ENCODE measurements at regions not wholly inside any gene's neighbourhood (a gene's known extent, or its start where the extent isn't known, plus 50 kb on each side); places are given as distances from the start of the nearest gene placed in this dataset.

GRCh38 chr2:146912536-146912935, 932.3 kb upstream of the ACVR2A start:
- TF ChIP-seq CTCF (IDR thresholded peaks at IDR 0.05): no peak
- Mint-ChIP-seq H3K4me3 (ENCODE audit: unreplicated experiment) (no peak overlapping the region), H3K27ac (ENCODE audit: unreplicated experiment) (no peak overlapping the region), H3K4me1 (ENCODE audit: unreplicated experiment) (no peaks in the 10 kb centered on the region), H3K36me3 (ENCODE audit: unreplicated experiment) (no peaks in the 10 kb centered on the region), H3K27me3 (ENCODE audit: unreplicated experiment) (peaks cover 3% of the 10 kb centered on the region), H3K9me3 (ENCODE audit: unreplicated experiment) (no peaks in the 10 kb centered on the region)
- DNase-seq (ENCODE audit: extremely low spot score, unreplicated experiment): no peak

GRCh38 chr2:146908776-146909175, 936.1 kb upstream of the ACVR2A start:
- peaks cover 7% of the 10 kb centered on the region for H3K27me3 Mint-ChIP-seq (ENCODE audit: unreplicated experiment)
- no peaks in the 10 kb centered on the region for H3K36me3 Mint-ChIP-seq (ENCODE audit: unreplicated experiment)
- no peak for TF ChIP-seq CTCF (IDR thresholded peaks at IDR 0.05)
- H3K9me3 Mint-ChIP-seq (ENCODE audit: unreplicated experiment): no peaks in the 10 kb centered on the region
- H3K4me1 Mint-ChIP-seq (ENCODE audit: unreplicated experiment): no peaks in the 10 kb centered on the region
- H3K4me3 Mint-ChIP-seq (ENCODE audit: unreplicated experiment): no peak overlapping the region
- H3K27ac Mint-ChIP-seq (ENCODE audit: unreplicated experiment): no peak overlapping the region
- no peak for DNase-seq (ENCODE audit: extremely low spot score, unreplicated experiment)

- H3K4me3 Mint-ChIP-seq (ENCODE audit: unreplicated experiment): no peak overlapping the region
- H3K36me3 Mint-ChIP-seq (ENCODE audit: unreplicated experiment): no peaks in the 10 kb centered on the region
- H3K27me3 Mint-ChIP-seq (ENCODE audit: unreplicated experiment): peaks cover 8% of the 10 kb centered on the region
- no peaks in the 10 kb centered on the region for H3K9me3 Mint-ChIP-seq (ENCODE audit: unreplicated experiment)
- no peak for TF ChIP-seq CTCF (IDR thresholded peaks at IDR 0.05)
- DNase-seq (ENCODE audit: extremely low spot score, unreplicated experiment): no peak
- H3K4me1 Mint-ChIP-seq (ENCODE audit: unreplicated experiment): no peaks in the 10 kb centered on the region
- no peak overlapping the region for H3K27ac Mint-ChIP-seq (ENCODE audit: unreplicated experiment)
These were observed 946.7 kb upstream of the ACVR2A start for GRCh38 chr2:146898083-146898482.

- H3K36me3 Mint-ChIP-seq (ENCODE audit: unreplicated experiment): no peaks in the 10 kb centered on the region
- no peak for TF ChIP-seq CTCF (IDR thresholded peaks at IDR 0.05)
- H3K27me3 Mint-ChIP-seq (ENCODE audit: unreplicated experiment): peaks cover 8% of the 10 kb centered on the region
- no peaks in the 10 kb centered on the region for H3K9me3 Mint-ChIP-seq (ENCODE audit: unreplicated experiment)
- H3K4me1 Mint-ChIP-seq (ENCODE audit: unreplicated experiment): no peaks in the 10 kb centered on the region
- H3K27ac Mint-ChIP-seq (ENCODE audit: unreplicated experiment): no peak overlapping the region
- DNase-seq (ENCODE audit: extremely low spot score, unreplicated experiment): no peak
- no peak overlapping the region for H3K4me3 Mint-ChIP-seq (ENCODE audit: unreplicated experiment)
These were observed 950.3 kb upstream of the ACVR2A start for GRCh38 chr2:146894514-146894913.

- Mint-ChIP-seq H3K27ac (ENCODE audit: unreplicated experiment) (no peak overlapping the region), H3K27me3 (ENCODE audit: unreplicated experiment) (peaks cover 8% of the 10 kb centered on the region), H3K9me3 (ENCODE audit: unreplicated experiment) (no peaks in the 10 kb centered on the region), H3K36me3 (ENCODE audit: unreplicated experiment) (no peaks in the 10 kb centered on the region), H3K4me3 (ENCODE audit: unreplicated experiment) (no peak overlapping the region), H3K4me1 (ENCODE audit: unreplicated experiment) (no peaks in the 10 kb centered on the region)
- no peak for TF ChIP-seq CTCF (IDR thresholded peaks at IDR 0.05)
- DNase-seq (ENCODE audit: extremely low spot score, unreplicated experiment): no peak
These were observed 951.3 kb upstream of the ACVR2A start for GRCh38 chr2:146893500-146894041.

Measured in osteocyte (in vitro differentiated cells).